ENCODE measurements at regions not wholly inside any gene's neighbourhood (a gene's known extent, or its start where the extent isn't known, plus 50 kb on each side); places are given as distances from the start of the nearest gene placed in this dataset.
A peak's percentile ranks its signal among the peaks of the same experiment; 100 is the strongest.

DNA sequence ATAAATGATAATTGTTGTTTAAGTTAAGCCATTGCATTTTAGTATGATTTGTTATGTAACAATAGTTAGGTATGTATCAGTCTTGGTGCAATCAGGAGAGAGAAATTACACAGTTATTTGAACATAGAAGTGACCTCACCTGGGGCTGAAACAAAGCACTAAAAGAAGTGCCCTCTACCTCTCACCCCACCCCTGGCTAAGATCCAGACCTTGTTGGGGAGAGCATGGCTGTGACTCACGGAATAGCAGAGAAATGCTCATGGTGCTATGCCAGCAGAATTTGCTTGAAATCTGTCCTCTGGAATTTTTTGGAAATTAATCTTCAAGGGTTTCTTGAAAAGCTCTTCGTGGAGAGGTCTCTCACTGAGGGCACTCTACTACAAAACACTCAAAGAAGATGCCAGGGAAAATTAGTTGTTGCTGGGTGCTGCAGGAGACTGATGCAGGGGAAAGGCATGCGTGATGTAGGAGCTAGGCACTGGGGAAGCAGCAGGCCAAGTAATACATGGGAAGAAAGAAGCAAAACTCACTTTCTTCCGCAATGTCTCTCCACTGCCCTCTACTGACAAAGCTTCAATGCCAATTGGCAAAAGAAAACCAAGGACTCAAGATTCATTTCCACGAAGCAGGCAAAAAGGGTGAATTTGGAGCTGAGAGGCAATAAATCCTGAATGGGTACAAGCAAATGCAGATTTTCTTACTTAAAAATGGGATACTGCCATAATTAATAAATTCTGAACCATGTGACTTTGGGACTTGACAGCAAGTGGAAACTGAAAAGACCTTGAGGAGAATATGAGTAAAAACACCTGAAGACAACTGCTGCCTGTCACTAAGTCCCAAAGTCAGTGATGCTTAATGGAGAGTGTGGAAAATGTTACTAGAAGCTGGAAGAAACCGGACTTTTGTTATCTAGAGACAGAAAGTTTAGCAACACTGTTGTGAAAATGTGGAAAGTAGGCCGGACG is 136.3 kb upstream of the ZNF184 start (continued):
- no peak for TF ChIP-seq ZNF530 (CRISPR knock-in tag; IDR thresholded peaks at IDR 0.05; ENCODE audit: low read depth)
- TF ChIP-seq, protein P1, sequence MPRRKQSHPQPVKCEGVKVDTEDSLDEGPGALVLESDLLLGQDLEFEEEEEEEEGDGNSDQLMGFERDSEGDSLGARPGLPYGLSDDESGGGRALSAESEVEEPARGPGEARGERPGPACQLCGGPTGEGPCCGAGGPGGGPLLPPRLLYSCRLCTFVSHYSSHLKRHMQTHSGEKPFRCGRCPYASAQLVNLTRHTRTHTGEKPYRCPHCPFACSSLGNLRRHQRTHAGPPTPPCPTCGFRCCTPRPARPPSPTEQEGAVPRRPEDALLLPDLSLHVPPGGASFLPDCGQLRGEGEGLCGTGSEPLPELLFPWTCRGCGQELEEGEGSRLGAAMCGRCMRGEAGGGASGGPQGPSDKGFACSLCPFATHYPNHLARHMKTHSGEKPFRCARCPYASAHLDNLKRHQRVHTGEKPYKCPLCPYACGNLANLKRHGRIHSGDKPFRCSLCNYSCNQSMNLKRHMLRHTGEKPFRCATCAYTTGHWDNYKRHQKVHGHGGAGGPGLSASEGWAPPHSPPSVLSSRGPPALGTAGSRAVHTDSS (CRISPR knock-in tag; conservative IDR thresholded peaks at IDR 0.05) = no peak
- TF ChIP-seq, protein P2, sequence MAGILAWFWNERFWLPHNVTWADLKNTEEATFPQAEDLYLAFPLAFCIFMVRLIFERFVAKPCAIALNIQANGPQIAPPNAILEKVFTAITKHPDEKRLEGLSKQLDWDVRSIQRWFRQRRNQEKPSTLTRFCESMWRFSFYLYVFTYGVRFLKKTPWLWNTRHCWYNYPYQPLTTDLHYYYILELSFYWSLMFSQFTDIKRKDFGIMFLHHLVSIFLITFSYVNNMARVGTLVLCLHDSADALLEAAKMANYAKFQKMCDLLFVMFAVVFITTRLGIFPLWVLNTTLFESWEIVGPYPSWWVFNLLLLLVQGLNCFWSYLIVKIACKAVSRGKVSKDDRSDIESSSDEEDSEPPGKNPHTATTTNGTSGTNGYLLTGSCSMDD (CRISPR knock-in tag; IDR thresholded peaks at IDR 0.05) = no peak
- TF ChIP-seq SP4 (CRISPR knock-in tag; IDR thresholded peaks at IDR 0.05) = no peak
- no peak for TF ChIP-seq PAX8 (CRISPR knock-in tag; IDR thresholded peaks at IDR 0.05; ENCODE audit: borderline replicate concordance)
- no peak for TF ChIP-seq ZNF20 (CRISPR knock-in tag; IDR thresholded peaks at IDR 0.05)
- TF ChIP-seq TRIM24 (CRISPR knock-in tag; IDR thresholded peaks at IDR 0.05) = no peak
- TF ChIP-seq, protein P3, sequence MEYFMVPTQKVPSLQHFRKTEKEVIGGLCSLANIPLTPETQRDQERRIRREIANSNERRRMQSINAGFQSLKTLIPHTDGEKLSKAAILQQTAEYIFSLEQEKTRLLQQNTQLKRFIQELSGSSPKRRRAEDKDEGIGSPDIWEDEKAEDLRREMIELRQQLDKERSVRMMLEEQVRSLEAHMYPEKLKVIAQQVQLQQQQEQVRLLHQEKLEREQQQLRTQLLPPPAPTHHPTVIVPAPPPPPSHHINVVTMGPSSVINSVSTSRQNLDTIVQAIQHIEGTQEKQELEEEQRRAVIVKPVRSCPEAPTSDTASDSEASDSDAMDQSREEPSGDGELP (IDR thresholded peaks at IDR 0.05; ENCODE audit: borderline replicate concordance, low read depth) = no peak
- no peak for TF ChIP-seq ZNF879 (CRISPR knock-in tag; IDR thresholded peaks at IDR 0.05)
- TF ChIP-seq SALL1 (CRISPR knock-in tag; IDR thresholded peaks at IDR 0.05) = no peak
- no peak for TF ChIP-seq ZFP36 (IDR thresholded peaks at IDR 0.05; ENCODE audit: borderline replicate concordance, low read depth, low read length, partially characterized antibody)
- TF ChIP-seq GZF1 (CRISPR knock-in tag; IDR thresholded peaks at IDR 0.05) = no peak
- no peak for TF ChIP-seq HES4 (CRISPR knock-in tag; IDR thresholded peaks at IDR 0.05; ENCODE audit: borderline replicate concordance)
- no peak for TF ChIP-seq CCAR2 (optimal IDR thresholded peaks at IDR 0.05; ENCODE audit: low read depth, low read length)
- TF ChIP-seq ZNF629 (CRISPR knock-in tag; conservative IDR thresholded peaks at IDR 0.05) = no peak
- no peak for TF ChIP-seq ONECUT2 (CRISPR knock-in tag; IDR thresholded peaks at IDR 0.05)
- no peak for TF ChIP-seq HDAC1 (CRISPR knock-in tag; IDR thresholded peaks at IDR 0.05)
- TF ChIP-seq ZNF260 (CRISPR knock-in tag; IDR thresholded peaks at IDR 0.05; ENCODE audit: borderline replicate concordance, low read depth) = no peak
- TF ChIP-seq MBD4 (IDR thresholded peaks at IDR 0.05; ENCODE audit: borderline replicate concordance, low read length) = no peak
- TF ChIP-seq, protein P4, sequence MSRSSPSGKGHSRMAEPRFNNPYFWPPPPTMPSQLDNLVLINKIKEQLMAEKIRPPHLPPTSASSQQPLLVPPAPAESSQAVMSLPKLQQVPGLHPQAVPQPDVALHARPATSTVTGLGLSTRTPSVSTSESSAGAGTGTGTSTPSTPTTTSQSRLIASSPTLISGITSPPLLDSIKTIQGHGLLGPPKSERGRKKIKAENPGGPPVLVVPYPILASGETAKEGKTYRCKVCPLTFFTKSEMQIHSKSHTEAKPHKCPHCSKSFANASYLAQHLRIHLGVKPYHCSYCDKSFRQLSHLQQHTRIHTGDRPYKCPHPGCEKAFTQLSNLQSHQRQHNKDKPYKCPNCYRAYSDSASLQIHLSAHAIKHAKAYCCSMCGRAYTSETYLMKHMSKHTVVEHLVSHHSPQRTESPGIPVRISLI (CRISPR knock-in tag; IDR thresholded peaks at IDR 0.05; ENCODE audit: borderline replicate concordance) = no peak
- 0 out of 2 replicates have a peak, but pooled peaks have one; percentile 24 for TF ChIP-seq TARDBP (CRISPR knock-in tag; IDR thresholded peaks at IDR 0.05)
- no peak for TF ChIP-seq FOXK1 (CRISPR knock-in tag; IDR thresholded peaks at IDR 0.05; ENCODE audit: borderline replicate concordance, low read depth)
- no peak for TF ChIP-seq ZNF33A (CRISPR knock-in tag; IDR thresholded peaks at IDR 0.05; ENCODE audit: borderline replicate concordance)
- TF ChIP-seq, protein P5, sequence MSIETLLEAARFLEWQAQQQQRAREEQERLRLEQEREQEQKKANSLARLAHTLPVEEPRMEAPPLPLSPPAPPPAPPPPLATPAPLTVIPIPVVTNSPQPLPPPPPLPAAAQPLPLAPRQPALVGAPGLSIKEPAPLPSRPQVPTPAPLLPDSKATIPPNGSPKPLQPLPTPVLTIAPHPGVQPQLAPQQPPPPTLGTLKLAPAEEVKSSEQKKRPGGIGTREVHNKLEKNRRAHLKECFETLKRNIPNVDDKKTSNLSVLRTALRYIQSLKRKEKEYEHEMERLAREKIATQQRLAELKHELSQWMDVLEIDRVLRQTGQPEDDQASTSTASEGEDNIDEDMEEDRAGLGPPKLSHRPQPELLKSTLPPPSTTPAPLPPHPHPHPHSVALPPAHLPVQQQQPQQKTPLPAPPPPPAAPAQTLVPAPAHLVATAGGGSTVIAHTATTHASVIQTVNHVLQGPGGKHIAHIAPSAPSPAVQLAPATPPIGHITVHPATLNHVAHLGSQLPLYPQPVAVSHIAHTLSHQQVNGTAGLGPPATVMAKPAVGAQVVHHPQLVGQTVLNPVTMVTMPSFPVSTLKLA (IDR thresholded peaks at IDR 0.05) = no peak

All from HepG2 (cell line).